ENCODE measurements at regions not wholly inside any gene's neighbourhood (a gene's known extent, or its start where the extent isn't known, plus 50 kb on each side); places are given as distances from the start of the nearest gene placed in this dataset.
"Not testable (repeated sequence)": the region's sequence is repeated elsewhere in the genome, so short reads cannot be mapped to it uniquely, and the experiment has no call there.

DNA sequence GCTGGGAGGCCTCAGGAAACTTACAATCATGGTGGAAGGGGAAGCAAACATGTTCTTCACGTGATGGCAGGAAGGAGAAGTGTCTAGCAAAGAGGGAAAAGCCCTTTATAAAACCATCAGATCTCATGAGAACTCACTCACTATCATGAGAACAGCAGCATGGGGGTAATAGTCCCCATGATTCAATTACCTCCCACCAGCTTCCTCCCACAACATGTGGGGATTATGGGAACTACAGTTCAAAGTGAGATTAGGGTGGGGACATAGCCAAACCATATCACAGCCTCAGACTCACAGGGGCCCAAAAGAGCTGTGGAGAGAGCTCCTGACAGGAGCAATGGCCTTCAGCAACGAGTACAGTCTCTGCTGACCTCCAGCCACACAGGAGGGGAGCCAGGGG lies 151.4 kb downstream of the GXYLT1 start:
- TF ChIP-seq, protein P1, sequence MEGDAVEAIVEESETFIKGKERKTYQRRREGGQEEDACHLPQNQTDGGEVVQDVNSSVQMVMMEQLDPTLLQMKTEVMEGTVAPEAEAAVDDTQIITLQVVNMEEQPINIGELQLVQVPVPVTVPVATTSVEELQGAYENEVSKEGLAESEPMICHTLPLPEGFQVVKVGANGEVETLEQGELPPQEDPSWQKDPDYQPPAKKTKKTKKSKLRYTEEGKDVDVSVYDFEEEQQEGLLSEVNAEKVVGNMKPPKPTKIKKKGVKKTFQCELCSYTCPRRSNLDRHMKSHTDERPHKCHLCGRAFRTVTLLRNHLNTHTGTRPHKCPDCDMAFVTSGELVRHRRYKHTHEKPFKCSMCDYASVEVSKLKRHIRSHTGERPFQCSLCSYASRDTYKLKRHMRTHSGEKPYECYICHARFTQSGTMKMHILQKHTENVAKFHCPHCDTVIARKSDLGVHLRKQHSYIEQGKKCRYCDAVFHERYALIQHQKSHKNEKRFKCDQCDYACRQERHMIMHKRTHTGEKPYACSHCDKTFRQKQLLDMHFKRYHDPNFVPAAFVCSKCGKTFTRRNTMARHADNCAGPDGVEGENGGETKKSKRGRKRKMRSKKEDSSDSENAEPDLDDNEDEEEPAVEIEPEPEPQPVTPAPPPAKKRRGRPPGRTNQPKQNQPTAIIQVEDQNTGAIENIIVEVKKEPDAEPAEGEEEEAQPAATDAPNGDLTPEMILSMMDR (IDR thresholded peaks at IDR 0.05): no peak
- no peak for DNase-seq (ENCODE audit: low spot score)
- no peak overlapping the region for H3K4me3 Mint-ChIP-seq (ENCODE audit: unreplicated experiment)
- H3K27ac Mint-ChIP-seq (ENCODE audit: unreplicated experiment): no peak overlapping the region
- H3K36me3 Mint-ChIP-seq (ENCODE audit: low read depth): no peaks in the 10 kb centered on the region
- H3K27me3 Mint-ChIP-seq (ENCODE audit: low read depth): no peaks in the 10 kb centered on the region
- H3K4me1 Mint-ChIP-seq (ENCODE audit: low read depth): peaks cover 6% of the 10 kb centered on the region
- peaks cover 11% of the 10 kb centered on the region for H3K9me3 Mint-ChIP-seq (ENCODE audit: low read depth)

DNA sequence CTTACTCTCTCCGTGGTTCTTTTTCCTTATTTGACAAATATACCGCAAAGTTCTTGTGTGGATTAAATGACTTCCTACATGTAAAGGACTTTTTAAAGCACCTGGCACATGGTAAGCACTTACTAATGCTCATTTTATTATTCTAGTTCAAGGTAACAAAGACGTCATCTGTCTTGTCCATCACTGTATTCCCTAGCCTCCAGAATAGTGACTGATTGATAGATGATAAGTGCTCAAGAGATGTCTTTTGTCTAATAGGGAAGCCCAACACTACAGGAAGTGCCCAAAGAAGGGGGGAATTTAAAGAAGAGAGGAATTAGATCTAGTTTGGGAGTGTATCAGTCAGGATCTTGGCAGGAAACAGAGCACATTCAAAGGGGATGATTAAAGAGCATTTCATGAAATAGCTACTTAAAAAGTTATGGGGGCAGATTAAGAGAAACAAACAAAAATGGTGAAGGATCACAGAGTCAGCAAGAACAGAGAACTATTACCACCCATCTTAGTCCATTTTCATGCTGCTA lies 151.9 kb downstream of the GXYLT1 start:
- Mint-ChIP-seq H3K9me3 (ENCODE audit: low read depth) (peaks cover 11% of the 10 kb centered on the region), H3K4me1 (ENCODE audit: low read depth) (peaks cover 6% of the 10 kb centered on the region), H3K27me3 (ENCODE audit: low read depth) (no peaks in the 10 kb centered on the region), H3K36me3 (ENCODE audit: low read depth) (no peaks in the 10 kb centered on the region), H3K4me3 (ENCODE audit: unreplicated experiment) (no peak overlapping the region), H3K27ac (ENCODE audit: unreplicated experiment) (no peak overlapping the region)
- DNase-seq (ENCODE audit: low spot score): no peak
- TF ChIP-seq, protein P1 (IDR thresholded peaks at IDR 0.05): no peak

DNA sequence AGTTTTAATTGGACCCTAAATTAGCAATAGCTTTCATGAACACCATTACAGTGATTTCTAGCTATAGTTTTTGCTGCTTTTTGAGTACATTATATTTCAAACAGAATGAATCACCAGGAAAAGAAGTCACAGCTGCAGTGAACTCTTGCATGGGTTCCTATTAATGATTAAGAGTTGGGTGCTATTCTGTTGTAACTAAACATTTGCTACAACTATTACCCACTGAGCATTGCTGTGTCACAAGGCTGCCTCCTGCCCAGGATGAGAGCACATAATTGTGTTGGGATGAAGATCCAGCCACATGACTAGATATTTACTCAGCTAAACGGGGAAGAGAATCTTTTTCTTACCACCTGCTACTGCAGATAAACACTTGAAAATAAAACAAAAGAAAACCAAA lies 152.7 kb downstream of the GXYLT1 start:
- Mint-ChIP-seq H3K36me3 (ENCODE audit: low read depth) (no peaks in the 10 kb centered on the region), H3K9me3 (ENCODE audit: low read depth) (peaks cover 11% of the 10 kb centered on the region), H3K27ac (ENCODE audit: unreplicated experiment) (no peak overlapping the region), H3K4me3 (ENCODE audit: unreplicated experiment) (no peak overlapping the region), H3K4me1 (ENCODE audit: low read depth) (peaks cover 6% of the 10 kb centered on the region), H3K27me3 (ENCODE audit: low read depth) (no peaks in the 10 kb centered on the region)
- DNase-seq (ENCODE audit: low spot score): no peak
- TF ChIP-seq, protein P1 (IDR thresholded peaks at IDR 0.05): no peak

DNA sequence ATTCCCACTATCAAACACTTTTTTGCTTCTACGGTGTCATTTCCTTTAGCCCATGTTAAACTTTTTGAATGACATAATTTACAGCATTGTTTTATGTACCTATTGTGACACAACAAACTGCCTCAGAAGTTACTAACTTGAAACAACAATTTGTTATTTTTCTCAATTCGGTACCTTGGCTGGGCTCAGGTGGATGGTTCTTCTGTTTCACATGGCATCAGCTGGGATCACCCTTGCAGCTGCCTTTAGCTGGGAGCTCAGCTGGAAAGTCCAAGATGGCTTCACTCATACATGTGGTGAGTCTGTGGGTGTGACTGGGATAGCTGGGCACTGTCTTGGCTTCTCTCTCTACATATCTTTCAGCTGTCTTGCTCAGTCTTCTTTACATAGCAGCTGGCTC lies 156.0 kb downstream of the GXYLT1 start:
- Mint-ChIP-seq H3K4me1 (ENCODE audit: low read depth) (peaks cover 11% of the 10 kb centered on the region), H3K27me3 (ENCODE audit: low read depth) (no peaks in the 10 kb centered on the region), H3K36me3 (ENCODE audit: low read depth) (no peaks in the 10 kb centered on the region), H3K4me3 (ENCODE audit: unreplicated experiment) (no peak overlapping the region), H3K9me3 (ENCODE audit: low read depth) (peaks cover 11% of the 10 kb centered on the region), H3K27ac (ENCODE audit: unreplicated experiment) (no peak overlapping the region)
- DNase-seq (ENCODE audit: low spot score): no peak
- TF ChIP-seq, protein P1 (IDR thresholded peaks at IDR 0.05): no peak

DNA sequence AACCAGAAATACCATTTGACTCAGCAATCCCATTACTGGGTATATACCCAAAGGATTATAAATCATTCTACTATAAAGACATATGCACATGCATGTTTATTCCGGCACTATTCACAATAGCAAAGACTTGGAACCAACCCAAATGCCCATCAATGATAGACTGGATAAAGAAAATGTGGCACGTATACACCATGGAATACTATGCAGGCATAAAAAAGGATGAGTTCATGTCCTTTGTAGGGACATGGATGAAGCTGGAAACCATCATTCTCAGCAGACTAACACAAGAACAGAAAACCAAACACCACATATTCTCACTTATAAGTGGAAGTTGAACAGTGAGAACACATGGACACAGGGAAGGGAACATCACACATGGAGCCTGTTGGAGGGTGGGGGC lies 158.2 kb downstream of the GXYLT1 start:
- H3K4me3 Mint-ChIP-seq (ENCODE audit: unreplicated experiment); DNase-seq (ENCODE audit: low spot score); H3K27ac Mint-ChIP-seq (ENCODE audit: unreplicated experiment); H3K27me3 Mint-ChIP-seq (ENCODE audit: low read depth); H3K36me3 Mint-ChIP-seq (ENCODE audit: low read depth); H3K4me1 Mint-ChIP-seq (ENCODE audit: low read depth): not testable (repeated sequence)
- H3K9me3 Mint-ChIP-seq (ENCODE audit: low read depth): peaks cover 11% of the 10 kb centered on the region

DNA sequence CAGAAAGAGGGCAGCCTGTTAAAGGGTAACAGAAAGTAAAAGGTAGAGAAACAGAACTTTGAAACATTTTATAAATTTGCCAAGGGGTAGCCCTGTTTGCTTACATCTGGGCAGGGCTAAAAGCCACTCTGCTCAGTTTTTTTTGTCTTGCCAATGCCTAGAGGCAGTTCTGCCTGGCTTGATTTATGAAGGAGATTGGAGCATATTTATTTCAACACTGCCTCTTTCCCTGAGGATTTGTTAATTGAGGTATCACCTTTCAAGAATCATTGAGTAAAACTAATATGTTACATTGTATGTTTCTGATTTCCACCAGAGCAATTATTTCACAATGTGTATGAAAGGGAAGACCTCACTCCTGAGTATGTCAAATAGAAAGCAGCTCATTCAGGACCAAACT lies 160.8 kb downstream of the GXYLT1 start:
- no peaks in the 10 kb centered on the region for H3K27me3 Mint-ChIP-seq (ENCODE audit: low read depth)
- H3K4me3 Mint-ChIP-seq (ENCODE audit: unreplicated experiment): no peak overlapping the region
- DNase-seq (ENCODE audit: low spot score): no peak
- TF ChIP-seq, protein P1 (IDR thresholded peaks at IDR 0.05): no peak
- no peaks in the 10 kb centered on the region for H3K36me3 Mint-ChIP-seq (ENCODE audit: low read depth)
- peaks cover 13% of the 10 kb centered on the region for H3K4me1 Mint-ChIP-seq (ENCODE audit: low read depth)
- H3K9me3 Mint-ChIP-seq (ENCODE audit: low read depth): peaks cover 8% of the 10 kb centered on the region
- no peak overlapping the region for H3K27ac Mint-ChIP-seq (ENCODE audit: unreplicated experiment)

Measured in chondrocyte (in vitro differentiated cells).